Transverse colon (tissue), 4 donors: ENCODE measurements at regions not wholly inside any gene's neighbourhood (a gene's known extent, or its start where the extent isn't known, plus 50 kb on each side); places are given as distances from the start of the nearest gene placed in this dataset.

Experiments
- DNase-seq: peaks from one replicate; pipeline ENCODE4 v3.0.0-alpha.2; 2019
- H3K27ac ChIP-seq, 4 donors: fragments of 200-600 bp; sonication (generic); 2 replicates each; pipeline ENCODE4 v1.5.1; 2016 to 2018; ENCODE audit warnings: inconsistent platforms in 4 of 4
- H3K27me3 ChIP-seq: fragments of 200-600 bp; sonication (generic); 2 replicates; pipeline ENCODE4 v1.5.1; 2017; ENCODE audit warnings: inconsistent platforms
- H3K36me3 ChIP-seq, 4 donors: fragments of 200-600 bp; sonication (generic); 2 replicates each; pipeline ENCODE4 v1.5.1; 2017 to 2019; ENCODE audit warnings: inconsistent platforms in 4 of 4
- H3K4me1 ChIP-seq, 4 donors: fragments of 200-600 bp; sonication (generic); 2 replicates each; pipeline ENCODE4 v1.5.1; 2017 to 2020; ENCODE audit warnings: inconsistent platforms in 4 of 4
- H3K4me3 ChIP-seq, 4 donors: fragments of 200-600 bp; sonication (generic); 1 replicate in 1 of 4; 2 replicates in 3 of 4; pipeline versions ENCODE4 v1.5.1 to v1.6.1; 2017 to 2019; ENCODE audit warnings: inconsistent platforms in 4 of 4
- H3K9me3 ChIP-seq, 2 donors: fragments of 200-600 bp; sonication (generic); 2 replicates each; pipeline ENCODE4 v1.5.1; 2017 to 2019; ENCODE audit warnings: inconsistent platforms in 2 of 2
- EP300 ChIP-seq: sonication (generic); formaldehyde crosslinking; IDR thresholded peaks from one replicate; pipeline ENCODE4 v1.6.1; 2017; ENCODE audit warnings: antibody characterized with exemption, low read depth
- POLR2A ChIP-seq: fragments of 450-650 bp; IDR thresholded peaks from one replicate; pipeline ENCODE4 v1.6.1; 2016; ENCODE audit warnings: antibody characterized with exemption, mild to moderate bottlenecking, moderate library complexity
- POLR2AphosphoS5 ChIP-seq, 3 donors: sonication (generic); formaldehyde crosslinking; IDR thresholded peaks; one replicate each; pipeline ENCODE4 v1.6.1; 2016; ENCODE audit warnings: antibody characterized with exemption in 3 of 3
- WGBS, 2 donors: methylation state at CpG; one replicate each; pipeline ENCODE4 v1.1.5; 2018; ENCODE audit warnings: low coverage in 1 of 2; 5-methylcytosine and 5-hydroxymethylcytosine counted together
- in situ Hi-C, 4 donors: fragments of 200-750 bp; cut with MboI; loops; one replicate each; pipeline versions ENCODE4 v1.15.0 to v1.15.1; 2017; ENCODE audit warnings: low sequenced_read_pairs in 3 of 4, low pct_ligation_motif_present in 1 of 4, low pct_unique_long_range_greater_than_20kb in 1 of 4
- intact Hi-C: fragments of 100-400 bp; cut with DNase I; formaldehyde crosslinking; loops from one replicate; pipeline ENCODE4 v1.15.1; 2023; ENCODE audit warnings: low total_unique reads
- TF ChIP-seq, protein P1 (sequence below), 5 experiments: fragments of 200-600 bp in 3 of 5; fragments of 450-650 bp in 2 of 5; sonication (generic) in 3 of 5; IDR thresholded peaks; 1 replicate in 2 of 5; 2 replicates in 3 of 5; pipeline ENCODE4 v1.5.1; 2016 to 2017; ENCODE audit warnings: antibody characterized with exemption in 5 of 5, inconsistent platforms in 3 of 5, mild to moderate bottlenecking in 2 of 5, moderate library complexity in 1 of 5

DNA sequence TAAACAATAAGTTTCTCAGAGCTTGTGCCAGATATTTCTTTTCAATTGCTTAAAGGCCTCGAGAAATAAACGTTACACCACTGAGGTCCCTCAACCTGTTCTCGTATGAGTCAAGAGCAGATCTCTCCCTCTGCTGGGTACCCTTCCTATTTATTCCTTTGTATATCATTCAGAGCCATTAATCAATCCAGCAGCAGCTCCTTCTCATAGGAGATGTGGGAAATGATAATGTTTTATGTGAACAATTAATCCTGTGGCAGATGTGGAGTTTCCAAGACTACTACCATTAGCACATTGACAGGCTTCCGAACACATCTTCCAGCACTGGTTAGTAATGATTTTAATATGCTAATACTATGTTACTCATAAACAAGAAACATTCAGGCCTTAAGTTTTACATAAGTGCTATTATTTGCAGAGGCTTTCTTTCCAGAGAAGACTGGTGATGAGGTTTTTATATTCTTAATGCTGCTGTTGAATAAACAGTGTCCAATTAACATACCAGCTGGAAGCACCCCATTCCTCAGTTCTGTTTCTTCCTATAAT, 196.5 kb downstream of the ZNF608 start:
- H3K4me1 ChIP-seq: no peaks in the 10 kb centered on the region
- H3K4me3 ChIP-seq: no peak overlapping the region
- no peaks in the 10 kb centered on the region for H3K36me3 ChIP-seq
- TF ChIP-seq POLR2AphosphoS5 (IDR thresholded peaks at IDR 0.05): no peak
- no peak for TF ChIP-seq EP300
- no peak for TF ChIP-seq POLR2A
- TF ChIP-seq, protein P1, sequence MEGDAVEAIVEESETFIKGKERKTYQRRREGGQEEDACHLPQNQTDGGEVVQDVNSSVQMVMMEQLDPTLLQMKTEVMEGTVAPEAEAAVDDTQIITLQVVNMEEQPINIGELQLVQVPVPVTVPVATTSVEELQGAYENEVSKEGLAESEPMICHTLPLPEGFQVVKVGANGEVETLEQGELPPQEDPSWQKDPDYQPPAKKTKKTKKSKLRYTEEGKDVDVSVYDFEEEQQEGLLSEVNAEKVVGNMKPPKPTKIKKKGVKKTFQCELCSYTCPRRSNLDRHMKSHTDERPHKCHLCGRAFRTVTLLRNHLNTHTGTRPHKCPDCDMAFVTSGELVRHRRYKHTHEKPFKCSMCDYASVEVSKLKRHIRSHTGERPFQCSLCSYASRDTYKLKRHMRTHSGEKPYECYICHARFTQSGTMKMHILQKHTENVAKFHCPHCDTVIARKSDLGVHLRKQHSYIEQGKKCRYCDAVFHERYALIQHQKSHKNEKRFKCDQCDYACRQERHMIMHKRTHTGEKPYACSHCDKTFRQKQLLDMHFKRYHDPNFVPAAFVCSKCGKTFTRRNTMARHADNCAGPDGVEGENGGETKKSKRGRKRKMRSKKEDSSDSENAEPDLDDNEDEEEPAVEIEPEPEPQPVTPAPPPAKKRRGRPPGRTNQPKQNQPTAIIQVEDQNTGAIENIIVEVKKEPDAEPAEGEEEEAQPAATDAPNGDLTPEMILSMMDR (IDR thresholded peaks at IDR 0.05): no peak
- 88 to 93% methylated on average over 3 to 4 of the region's 4 CpGs for WGBS, 2 donors
- intact Hi-C loops: no loop called here
- H3K27ac ChIP-seq: no peak overlapping the region
- no peaks in the 10 kb centered on the region for H3K27me3 ChIP-seq
- in situ Hi-C loops: no loop called here
- DNase-seq: no peak
- no peaks in the 10 kb centered on the region for H3K9me3 ChIP-seq

GRCh38 chr5:124546643-124547042, 199.8 kb downstream of the ZNF608 start:
- intact Hi-C loops (no loop called here), in situ Hi-C loops (no loop called here)
- Histone ChIP-seq H3K36me3 (no peaks in the 10 kb centered on the region), H3K4me1 (no peaks in the 10 kb centered on the region), H3K4me3 (no peak overlapping the region), H3K9me3 (no peaks in the 10 kb centered on the region), H3K27ac (no peak overlapping the region), H3K27me3 (no peaks in the 10 kb centered on the region)
- DNase-seq: no peak
- TF ChIP-seq POLR2A (no peak), EP300 (no peak), POLR2AphosphoS5 (IDR thresholded peaks at IDR 0.05) (no peak)
- TF ChIP-seq, protein P1 (IDR thresholded peaks at IDR 0.05): no peak
- 49% methylated on average over 2 of the region's 2 CpGs; no CpG with 5 or more reads in 1 of the 2 donors for WGBS, 2 donors

DNA sequence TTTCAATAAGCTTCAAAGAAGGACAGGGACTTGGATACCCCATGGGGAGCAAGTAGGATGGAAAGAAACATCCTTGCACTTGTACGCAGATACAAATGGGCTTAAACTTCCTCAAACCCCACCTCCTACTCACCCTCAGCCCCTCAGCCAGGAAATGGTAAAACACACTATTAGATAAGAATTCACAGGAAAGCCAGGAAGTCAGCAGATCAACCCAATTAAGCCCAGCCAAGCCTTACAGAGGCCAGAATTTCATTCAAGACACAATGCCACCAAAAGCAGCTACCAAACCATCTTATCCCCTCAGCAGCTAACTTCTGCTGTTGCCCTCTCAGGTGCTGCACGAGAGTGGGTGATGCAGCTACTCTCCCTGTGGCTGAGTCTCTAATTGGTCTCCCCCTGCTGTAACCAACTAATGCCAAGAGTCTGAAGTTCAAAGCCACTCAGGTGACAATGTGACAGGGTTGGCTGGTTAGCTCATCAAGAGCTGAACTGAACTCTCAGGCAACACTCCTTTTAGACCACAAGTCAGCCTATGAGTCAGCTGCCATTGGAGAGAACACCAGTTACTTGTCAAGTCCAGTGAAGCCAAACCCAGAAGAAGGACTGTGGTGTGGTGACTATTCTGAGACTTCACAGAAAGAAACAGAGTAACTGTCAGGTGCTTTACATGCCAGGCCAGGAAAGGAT, 201.9 kb downstream of the ZNF608 start:
- in situ Hi-C loops: no loop called here
- no peak overlapping the region for H3K4me3 ChIP-seq
- H3K36me3 ChIP-seq: no peaks in the 10 kb centered on the region
- TF ChIP-seq, protein P1 (IDR thresholded peaks at IDR 0.05): no peak
- no peak for TF ChIP-seq POLR2AphosphoS5 (IDR thresholded peaks at IDR 0.05)
- TF ChIP-seq EP300: no peak
- TF ChIP-seq POLR2A: no peak
- no peak for DNase-seq
- no peaks in the 10 kb centered on the region for H3K9me3 ChIP-seq
- 71 to 74% methylated on average over 1 to 2 of the region's 2 CpGs for WGBS, 2 donors
- H3K27me3 ChIP-seq: no peaks in the 10 kb centered on the region
- no peak overlapping the region for H3K27ac ChIP-seq
- intact Hi-C loops: no loop called here
- no peaks in the 10 kb centered on the region for H3K4me1 ChIP-seq

GRCh38 chr5:124538931-124539330, 207.5 kb downstream of the ZNF608 start:
- 73 to 80% methylated on average over 1 of the region's 1 CpG for WGBS, 2 donors
- in situ Hi-C loops (no loop called here), intact Hi-C loops (no loop called here)
- no peaks in the 10 kb centered on the region for H3K36me3 ChIP-seq
- no peaks in the 10 kb centered on the region for H3K4me1 ChIP-seq
- DNase-seq: no peak
- H3K27me3 ChIP-seq: no peaks in the 10 kb centered on the region
- no peak for TF ChIP-seq POLR2A
- no peak for TF ChIP-seq POLR2AphosphoS5 (IDR thresholded peaks at IDR 0.05)
- TF ChIP-seq, protein P1 (IDR thresholded peaks at IDR 0.05): no peak
- no peak for TF ChIP-seq EP300
- no peak overlapping the region for H3K4me3 ChIP-seq
- H3K9me3 ChIP-seq: no peaks in the 10 kb centered on the region
- no peak overlapping the region for H3K27ac ChIP-seq
